ENCODE measurements at regions not wholly inside any gene's neighbourhood (a gene's known extent, or its start where the extent isn't known, plus 50 kb on each side); places are given as distances from the start of the nearest gene placed in this dataset.
A peak's percentile ranks its signal among the peaks of the same experiment; 100 is the strongest.

DNA sequence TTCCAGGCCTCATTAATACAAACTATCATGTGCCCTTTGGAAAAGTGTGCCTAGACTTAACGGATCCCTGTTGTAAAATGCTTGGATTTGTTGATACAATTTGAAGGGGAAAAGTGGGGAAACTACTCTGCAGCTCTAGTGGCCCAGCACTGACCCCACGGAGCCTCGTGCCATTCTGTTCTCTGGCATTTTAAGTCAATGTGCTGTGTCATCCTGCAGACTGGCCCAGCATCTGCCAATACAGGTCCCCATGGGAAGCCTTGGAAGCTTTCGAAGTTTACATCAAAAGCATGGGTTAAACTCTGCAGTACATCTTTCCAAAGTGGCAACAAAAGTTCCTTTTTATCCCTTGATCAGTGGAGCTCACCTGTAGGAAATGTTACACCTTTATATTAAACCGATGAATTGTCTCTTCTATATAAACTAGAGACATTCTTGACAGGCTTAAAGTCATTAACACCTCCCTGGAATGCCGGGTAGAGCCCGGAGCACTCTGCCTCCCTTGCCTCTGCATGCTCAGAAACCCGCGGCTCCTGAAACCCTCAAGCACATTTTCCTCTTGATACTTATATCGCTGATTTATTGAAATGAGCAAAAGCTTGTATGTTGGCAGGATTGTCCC lies 596.0 kb upstream of the ADAMTS16 start:
- H3K27ac ChIP-seq (ENCODE audit: low read depth, low read length) = no peak overlapping the region
- DNase-seq = no peak
- no peaks in the 10 kb centered on the region for H3K36me3 ChIP-seq (ENCODE audit: insufficient read depth, low read length)
- peaks cover 0 to 2% (median 0%) of the 10 kb centered on the region in 3 donors for H3K36me3 Mint-ChIP-seq
- no peaks in the 10 kb centered on the region for H3K27me3 ChIP-seq (ENCODE audit: insufficient read depth, low read length, poor library complexity, severe bottlenecking)
- no peaks in the 10 kb centered on the region for H3K4me1 Mint-ChIP-seq
- H3K27ac Mint-ChIP-seq = no peak overlapping the region
- ChIA-PET CTCF (no interaction called here), POLR2A (no interaction called here)
- peaks cover 0 to 1% of the 10 kb centered on the region in 2 donors for H3K27me3 Mint-ChIP-seq
- peaks cover 6 to 14% (median 9%) of the 10 kb centered on the region in 5 donors for H3K9me3 Mint-ChIP-seq
- H3K4me1 ChIP-seq (ENCODE audit: insufficient read depth, low read length) = no peaks in the 10 kb centered on the region
- no peaks in the 10 kb centered on the region for H3K9me3 ChIP-seq (ENCODE audit: low read length)
- H3K4me3 ChIP-seq (ENCODE audit: low read length) = no peak overlapping the region
- no peak overlapping the region for H3K4me3 Mint-ChIP-seq

DNA sequence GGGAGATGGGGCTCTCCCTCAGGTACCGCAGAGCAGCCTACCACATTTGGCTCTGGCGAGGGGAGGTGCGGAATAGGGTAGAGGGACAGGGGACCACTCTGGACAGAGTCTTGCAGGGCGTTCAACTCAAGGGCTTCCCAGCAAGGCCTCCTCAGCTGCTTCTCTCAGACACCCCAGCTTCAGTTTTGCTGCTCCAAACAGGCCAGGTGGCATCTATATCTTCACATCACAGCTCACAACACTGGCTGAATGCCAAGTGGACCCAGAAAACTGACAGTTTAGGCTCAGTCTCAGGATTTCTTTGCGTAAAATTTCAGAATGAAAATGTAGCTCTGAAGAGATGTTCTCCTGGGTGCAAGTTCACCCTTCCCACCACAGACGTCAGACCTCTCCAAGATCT lies 592.6 kb upstream of the ADAMTS16 start:
- no peak overlapping the region for H3K4me3 ChIP-seq (ENCODE audit: low read length)
- no peaks in the 10 kb centered on the region for H3K4me1 ChIP-seq (ENCODE audit: insufficient read depth, low read length)
- no peak for DNase-seq
- Mint-ChIP-seq H3K4me1 (no peaks in the 10 kb centered on the region), H3K9me3 (peaks cover 2 to 12% (median 6%) of the 10 kb centered on the region in 5 donors), H3K27me3 (no peaks in the 10 kb centered on the region), H3K36me3 (no peaks in the 10 kb centered on the region), H3K4me3 (no peak overlapping the region), H3K27ac (no peak overlapping the region)
- H3K27ac ChIP-seq (ENCODE audit: low read depth, low read length) = no peak overlapping the region
- no peaks in the 10 kb centered on the region for H3K36me3 ChIP-seq (ENCODE audit: insufficient read depth, low read length)
- CTCF ChIA-PET = no interaction called here
- POLR2A ChIA-PET = no interaction called here
- H3K9me3 ChIP-seq (ENCODE audit: low read length) = no peaks in the 10 kb centered on the region
- H3K27me3 ChIP-seq (ENCODE audit: insufficient read depth, low read length, poor library complexity, severe bottlenecking) = no peaks in the 10 kb centered on the region

DNA sequence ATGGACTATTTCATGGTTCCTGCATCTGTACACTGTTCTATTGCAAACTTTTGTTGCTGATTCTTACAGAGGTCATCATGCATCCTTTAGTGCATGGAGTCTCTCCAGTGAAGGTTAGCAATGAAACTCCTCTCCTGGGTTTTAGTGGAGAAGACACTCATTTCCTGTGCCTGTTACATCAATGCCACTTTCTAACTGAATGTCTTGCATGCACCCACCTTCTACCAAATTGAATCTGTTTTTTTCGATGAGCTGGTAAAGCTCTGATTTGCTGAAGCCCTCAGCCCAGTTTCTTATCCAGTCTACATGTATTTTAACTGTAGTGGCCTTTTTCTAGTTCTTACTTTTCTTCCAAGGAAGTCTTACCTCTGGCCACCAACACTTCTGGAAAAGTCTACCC lies 591.8 kb upstream of the ADAMTS16 start:
- ChIA-PET CTCF (no interaction called here), POLR2A (no interaction called here)
- Mint-ChIP-seq H3K27me3 (no peaks in the 10 kb centered on the region), H3K9me3 (peaks cover 0 to 12% (median 8%) of the 10 kb centered on the region in 5 donors), H3K4me1 (no peaks in the 10 kb centered on the region), H3K27ac (no peak overlapping the region), H3K36me3 (no peaks in the 10 kb centered on the region), H3K4me3 (no peak overlapping the region)
- Histone ChIP-seq H3K9me3 (ENCODE audit: low read length) (no peaks in the 10 kb centered on the region), H3K4me1 (ENCODE audit: insufficient read depth, low read length) (no peaks in the 10 kb centered on the region), H3K27me3 (ENCODE audit: insufficient read depth, low read length, poor library complexity, severe bottlenecking) (no peaks in the 10 kb centered on the region), H3K27ac (ENCODE audit: low read depth, low read length) (no peak overlapping the region), H3K4me3 (ENCODE audit: low read length) (no peak overlapping the region), H3K36me3 (ENCODE audit: insufficient read depth, low read length) (no peaks in the 10 kb centered on the region)
- no peak for DNase-seq

GRCh38 chr5:4549351-4549750 lies 590.8 kb upstream of the ADAMTS16 start:
- H3K4me3 Mint-ChIP-seq = no peak overlapping the region
- H3K9me3 Mint-ChIP-seq = peaks cover 0 to 13% (median 9%) of the 10 kb centered on the region in 5 donors
- Histone ChIP-seq H3K4me1 (ENCODE audit: insufficient read depth, low read length) (no peaks in the 10 kb centered on the region), H3K4me3 (ENCODE audit: low read length) (no peak overlapping the region), H3K27ac (ENCODE audit: low read depth, low read length) (no peak overlapping the region), H3K9me3 (ENCODE audit: low read length) (no peaks in the 10 kb centered on the region), H3K27me3 (ENCODE audit: insufficient read depth, low read length, poor library complexity, severe bottlenecking) (no peaks in the 10 kb centered on the region), H3K36me3 (ENCODE audit: insufficient read depth, low read length) (no peaks in the 10 kb centered on the region)
- no peak overlapping the region for H3K27ac Mint-ChIP-seq
- no peak for DNase-seq
- POLR2A ChIA-PET = no interaction called here
- no peaks in the 10 kb centered on the region for H3K27me3 Mint-ChIP-seq
- H3K4me1 Mint-ChIP-seq = no peaks in the 10 kb centered on the region
- CTCF ChIA-PET = no interaction called here
- H3K36me3 Mint-ChIP-seq = no peaks in the 10 kb centered on the region

GRCh38 chr5:4551034-4551433 lies 589.1 kb upstream of the ADAMTS16 start:
- Mint-ChIP-seq H3K4me1 (no peaks in the 10 kb centered on the region), H3K36me3 (no peaks in the 10 kb centered on the region), H3K4me3 (no peak overlapping the region), H3K27me3 (no peaks in the 10 kb centered on the region), H3K9me3 (peaks cover 0 to 13% (median 5%) of the 10 kb centered on the region in 5 donors), H3K27ac (no peak overlapping the region)
- Histone ChIP-seq H3K27ac (ENCODE audit: low read depth, low read length) (no peak overlapping the region), H3K36me3 (ENCODE audit: insufficient read depth, low read length) (no peaks in the 10 kb centered on the region), H3K9me3 (ENCODE audit: low read length) (no peaks in the 10 kb centered on the region), H3K4me3 (ENCODE audit: low read length) (no peak overlapping the region), H3K4me1 (ENCODE audit: insufficient read depth, low read length) (no peaks in the 10 kb centered on the region), H3K27me3 (ENCODE audit: insufficient read depth, low read length, poor library complexity, severe bottlenecking) (no peaks in the 10 kb centered on the region)
- CTCF ChIA-PET = no interaction called here
- no peak for DNase-seq
- POLR2A ChIA-PET = no interaction called here

DNA sequence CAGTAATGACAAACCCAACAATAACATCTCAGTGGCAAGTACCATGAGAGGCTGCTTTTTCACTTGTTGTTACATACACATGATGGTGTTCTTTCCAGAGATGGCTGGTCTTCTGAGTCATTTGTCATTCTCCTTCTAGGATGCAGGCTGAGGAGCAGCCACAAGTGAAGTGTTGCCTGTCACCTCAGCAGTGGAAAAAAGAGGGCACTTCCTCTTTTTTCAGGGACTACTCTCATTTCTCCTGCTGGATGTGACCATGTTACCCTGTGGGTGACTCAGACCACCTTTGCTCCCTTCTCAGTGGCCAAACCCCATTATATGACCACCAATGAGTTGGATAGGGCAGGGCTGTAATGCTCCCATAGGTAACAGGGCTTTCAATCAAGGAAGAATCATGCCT lies 587.0 kb upstream of the ADAMTS16 start:
- Histone ChIP-seq H3K27ac (ENCODE audit: low read depth, low read length) (no peak overlapping the region), H3K27me3 (ENCODE audit: insufficient read depth, low read length, poor library complexity, severe bottlenecking) (no peaks in the 10 kb centered on the region), H3K36me3 (ENCODE audit: insufficient read depth, low read length) (no peaks in the 10 kb centered on the region), H3K9me3 (ENCODE audit: low read length) (no peaks in the 10 kb centered on the region), H3K4me3 (ENCODE audit: low read length) (no peak overlapping the region), H3K4me1 (ENCODE audit: insufficient read depth, low read length) (no peaks in the 10 kb centered on the region)
- peaks cover 0 to 16% (median 3%) of the 10 kb centered on the region in 5 donors for H3K9me3 Mint-ChIP-seq
- POLR2A ChIA-PET = no interaction called here
- H3K27ac Mint-ChIP-seq = peak overlapping the region in 1 of 8 donors; percentile 21
- H3K4me3 Mint-ChIP-seq = no peak overlapping the region
- CTCF ChIA-PET = no interaction called here
- no peaks in the 10 kb centered on the region for H3K36me3 Mint-ChIP-seq
- H3K27me3 Mint-ChIP-seq = no peaks in the 10 kb centered on the region
- no peak for DNase-seq
- H3K4me1 Mint-ChIP-seq = no peaks in the 10 kb centered on the region

DNA sequence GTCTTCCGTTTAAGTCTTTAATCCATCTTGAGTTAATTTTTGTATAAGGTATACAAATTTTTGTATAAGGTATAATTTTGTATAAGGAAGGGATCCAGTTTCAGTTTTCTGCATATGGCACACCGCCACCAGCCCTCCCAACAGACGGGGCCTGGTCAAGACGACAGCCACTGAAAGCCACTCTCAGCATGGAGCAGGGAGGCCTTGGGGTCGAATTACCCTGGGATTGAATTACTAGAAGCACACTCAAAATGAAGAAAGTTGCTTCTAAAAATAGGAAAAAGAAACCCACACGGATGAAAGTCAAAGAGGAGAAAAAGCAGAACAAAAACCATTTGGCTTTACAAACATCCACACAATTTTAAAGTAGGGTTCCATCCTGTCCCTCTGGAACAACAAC lies 586.2 kb upstream of the ADAMTS16 start:
- POLR2A ChIA-PET = no interaction called here
- no peak for DNase-seq
- H3K27me3 ChIP-seq (ENCODE audit: insufficient read depth, low read length, poor library complexity, severe bottlenecking) = no peaks in the 10 kb centered on the region
- no peak overlapping the region for H3K4me3 Mint-ChIP-seq
- CTCF ChIA-PET = no interaction called here
- peaks cover 0 to 16% (median 4%) of the 10 kb centered on the region in 5 donors for H3K9me3 Mint-ChIP-seq
- no peaks in the 10 kb centered on the region for H3K36me3 ChIP-seq (ENCODE audit: insufficient read depth, low read length)
- no peak overlapping the region for H3K4me3 ChIP-seq (ENCODE audit: low read length)
- no peaks in the 10 kb centered on the region for H3K4me1 ChIP-seq (ENCODE audit: insufficient read depth, low read length)
- no peaks in the 10 kb centered on the region for H3K36me3 Mint-ChIP-seq
- H3K27ac ChIP-seq (ENCODE audit: low read depth, low read length) = no peak overlapping the region
- no peaks in the 10 kb centered on the region for H3K27me3 Mint-ChIP-seq
- H3K9me3 ChIP-seq (ENCODE audit: low read length) = no peaks in the 10 kb centered on the region
- H3K27ac Mint-ChIP-seq = no peak overlapping the region
- no peaks in the 10 kb centered on the region for H3K4me1 Mint-ChIP-seq

DNA sequence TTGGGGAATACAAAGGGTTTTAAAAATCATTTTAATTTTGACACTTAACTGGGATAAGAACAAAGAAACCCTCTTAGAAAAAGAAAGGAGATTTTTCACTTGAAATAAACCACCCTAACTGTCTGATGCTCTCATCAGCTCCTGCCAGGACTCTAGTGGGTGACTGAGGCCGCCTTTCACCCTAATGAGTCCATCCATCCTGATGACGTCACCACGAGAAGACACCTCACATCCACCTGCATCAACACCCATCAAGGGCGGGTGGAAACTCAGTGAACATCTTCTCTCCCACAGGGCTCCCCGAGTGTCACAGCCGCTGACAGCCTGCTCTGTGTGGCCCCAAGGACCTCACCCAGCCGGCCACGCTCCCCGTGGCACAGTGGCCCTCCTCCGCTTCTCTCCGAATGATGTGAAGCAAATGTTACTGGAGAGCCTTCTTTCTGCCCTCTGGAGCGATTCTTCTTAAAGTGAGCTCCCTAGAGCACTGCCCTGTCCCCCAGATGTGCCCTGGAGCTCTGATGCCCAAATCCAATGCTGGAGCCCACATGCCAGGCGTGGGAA lies 584.3 kb upstream of the ADAMTS16 start:
- POLR2A ChIA-PET = no interaction called here
- H3K36me3 Mint-ChIP-seq = no peaks in the 10 kb centered on the region
- no peaks in the 10 kb centered on the region for H3K4me1 Mint-ChIP-seq
- peaks cover 5 to 15% (median 11%) of the 10 kb centered on the region in 5 donors for H3K9me3 Mint-ChIP-seq
- H3K27ac Mint-ChIP-seq = no peak overlapping the region
- CTCF ChIA-PET = no interaction called here
- Histone ChIP-seq H3K4me3 (ENCODE audit: low read length) (no peak overlapping the region), H3K9me3 (ENCODE audit: low read length) (no peaks in the 10 kb centered on the region), H3K36me3 (ENCODE audit: insufficient read depth, low read length) (no peaks in the 10 kb centered on the region), H3K27ac (ENCODE audit: low read depth, low read length) (no peak overlapping the region), H3K4me1 (ENCODE audit: insufficient read depth, low read length) (no peaks in the 10 kb centered on the region), H3K27me3 (ENCODE audit: insufficient read depth, low read length, poor library complexity, severe bottlenecking) (no peaks in the 10 kb centered on the region)
- H3K4me3 Mint-ChIP-seq = no peak overlapping the region
- no peaks in the 10 kb centered on the region for H3K27me3 Mint-ChIP-seq
- DNase-seq = no peak

Data from CD8-positive, alpha-beta memory T cell (primary cell).